HEK293 (cell line): ENCODE measurements at regions not wholly inside any gene's neighbourhood (a gene's known extent, or its start where the extent isn't known, plus 50 kb on each side); places are given as distances from the start of the nearest gene placed in this dataset.

ENCODE experiments used
- CTCF ChIP-seq: fragments of 450-650 bp; formaldehyde crosslinking; IDR thresholded peaks from 2 replicates; pipeline ENCODE4 v1.5.1; 2016; ENCODE audit warnings: missing biosample characterization, missing genetic modification characterization
- PRDM2 ChIP-seq: fragments of 450-650 bp; formaldehyde crosslinking; IDR thresholded peaks from 2 replicates; pipeline ENCODE4 v1.5.1; 2016; ENCODE audit warnings: missing biosample characterization, missing genetic modification characterization, borderline replicate concordance
- ZBTB26 ChIP-seq: fragments of 450-650 bp; formaldehyde crosslinking; optimal IDR thresholded peaks from 2 replicates; pipeline ENCODE3; 2016; ENCODE audit warnings: missing biosample characterization, mild to moderate bottlenecking, missing genetic modification characterization
- ZNF114 ChIP-seq: fragments of 450-650 bp; formaldehyde crosslinking; IDR thresholded peaks from 2 replicates; pipeline ENCODE4 v1.5.0; 2017; ENCODE audit warnings: missing biosample characterization, missing genetic modification characterization
- ZNF423 ChIP-seq: fragments of 450-650 bp; formaldehyde crosslinking; IDR thresholded peaks from 2 replicates; pipeline ENCODE4 v1.5.1; 2016; ENCODE audit warnings: missing biosample characterization, missing genetic modification characterization
- ZNF701 ChIP-seq: fragments of 450-650 bp; formaldehyde crosslinking; IDR thresholded peaks from 2 replicates; pipeline ENCODE4 v1.5.1; 2016; ENCODE audit warnings: missing biosample characterization, missing genetic modification characterization

GRCh38 chr14:55744321-55744720, 164.3 kb downstream of the KTN1 start:
- TF ChIP-seq PRDM2 (tag by site-specific recombination) (no peak), ZBTB26 (no peak), ZNF114 (no peak), CTCF (no peak), ZNF701 (no peak), ZNF423 (tag by site-specific recombination) (no peak)
